ENCODE measurements at regions not wholly inside any gene's neighbourhood (a gene's known extent, or its start where the extent isn't known, plus 50 kb on each side); places are given as distances from the start of the nearest gene placed in this dataset.

- no peak overlapping the region for H3K4me3 ChIP-seq (ENCODE audit: low read depth, low read length)
- no peak for DNase-seq (ENCODE audit: low read depth)
- no peak for TF ChIP-seq CTCF (IDR thresholded peaks at IDR 0.05; ENCODE audit: insufficient read depth, low read depth, low read length, missing control alignments)
Measured at GRCh38 chr6:22349051-22349450, 52.2 kb upstream of the PRL start.

GRCh38 chr6:22349528-22349927 lies 52.7 kb upstream of the PRL start:
- no peak for TF ChIP-seq CTCF (IDR thresholded peaks at IDR 0.05; ENCODE audit: insufficient read depth, low read depth, low read length, missing control alignments)
- no peak overlapping the region for H3K4me3 ChIP-seq (ENCODE audit: low read depth, low read length)

GRCh38 chr6:22350109-22350508 lies 53.3 kb upstream of the PRL start:
- no peak for DNase-seq (ENCODE audit: low read depth)
- H3K4me3 ChIP-seq (ENCODE audit: low read depth, low read length), result no peak overlapping the region
- no peak for TF ChIP-seq CTCF (IDR thresholded peaks at IDR 0.05; ENCODE audit: insufficient read depth, low read depth, low read length, missing control alignments)

More at GRCh38 chr6:22349528-22349927, 52.7 kb upstream of the PRL start:
- no peak for DNase-seq (ENCODE audit: low read depth)

- no peak for TF ChIP-seq CTCF (IDR thresholded peaks at IDR 0.05; ENCODE audit: insufficient read depth, low read depth, low read length, missing control alignments)
- no peak overlapping the region for H3K4me3 ChIP-seq (ENCODE audit: low read depth, low read length)
- no peak for DNase-seq (ENCODE audit: low read depth)
Measured at GRCh38 chr6:22353101-22353500, 56.3 kb upstream of the PRL start.

- TF ChIP-seq CTCF (IDR thresholded peaks at IDR 0.05; ENCODE audit: insufficient read depth, low read depth, low read length, missing control alignments), result no peak
- no peak for DNase-seq (ENCODE audit: low read depth)
Measured at GRCh38 chr6:22356362-22356940, 59.6 kb upstream of the PRL start.

GRCh38 chr6:22357724-22358189 lies 60.9 kb upstream of the PRL start:
- TF ChIP-seq CTCF (IDR thresholded peaks at IDR 0.05; ENCODE audit: insufficient read depth, low read depth, low read length, missing control alignments), result no peak
- DNase-seq (ENCODE audit: low read depth), result peak; percentile 79
- H3K4me3 ChIP-seq (ENCODE audit: low read depth, low read length), result no peak overlapping the region

More at GRCh38 chr6:22356362-22356940, 59.6 kb upstream of the PRL start:
- H3K4me3 ChIP-seq (ENCODE audit: low read depth, low read length), result no peak overlapping the region

GRCh38 chr6:22361576-22361975 lies 64.7 kb upstream of the PRL start:
- no peak for TF ChIP-seq CTCF (IDR thresholded peaks at IDR 0.05; ENCODE audit: insufficient read depth, low read depth, low read length, missing control alignments)
- no peak for DNase-seq (ENCODE audit: low read depth)
- no peak overlapping the region for H3K4me3 ChIP-seq (ENCODE audit: low read depth, low read length)
